ENCODE measurements at regions not wholly inside any gene's neighbourhood (a gene's known extent, or its start where the extent isn't known, plus 50 kb on each side); places are given as distances from the start of the nearest gene placed in this dataset.

- Histone ChIP-seq H3K4me1 (ENCODE audit: insufficient read depth) (no peaks in the 10 kb centered on the region), H3K9me2 (replicated peaks; ENCODE audit: insufficient read depth) (no peaks in the 10 kb centered on the region), H3K4me3 (no peak overlapping the region), H3K9me3 (ENCODE audit: low read depth) (no peaks in the 10 kb centered on the region), H3K79me2 (no peaks in the 10 kb centered on the region), H4K20me1 (ENCODE audit: insufficient read depth, poor library complexity, severe bottlenecking) (no peaks in the 10 kb centered on the region), H3K4me2 (no peak overlapping the region), H3K27ac (no peak overlapping the region), H2AFZ (no peak overlapping the region), H3K27me3 (no peaks in the 10 kb centered on the region), H3K36me3 (replicated peaks; ENCODE audit: insufficient read depth, low read depth) (no peaks in the 10 kb centered on the region)
- DNase-seq (ENCODE audit: low spot score), result no peak
- TF ChIP-seq EZH2 (IDR thresholded peaks at IDR 0.05; ENCODE audit: borderline replicate concordance) (no peak), EZH2phosphoT487 (IDR thresholded peaks at IDR 0.05; ENCODE audit: low read depth, severe bottlenecking, unreplicated experiment) (no peak), CTCF (IDR thresholded peaks at IDR 0.05; ENCODE audit: poor library complexity) (no peak)
- WGBS (ENCODE audit: low lambda C conversion rate, missing lambda C conversion rate), result 86% methylated on average over 3 of the region's 3 CpGs
Measured at GRCh38 chr7:42987648-42988214, 55.6 kb downstream of the MRPL32 start.

GRCh38 chr7:42991024-42991423, 58.8 kb downstream of the MRPL32 start:
- TF ChIP-seq EZH2phosphoT487 (IDR thresholded peaks at IDR 0.05; ENCODE audit: low read depth, severe bottlenecking, unreplicated experiment) (no peak), CTCF (IDR thresholded peaks at IDR 0.05; ENCODE audit: poor library complexity) (no peak)
- Histone ChIP-seq H3K9me2 (replicated peaks; ENCODE audit: insufficient read depth) (no peaks in the 10 kb centered on the region), H3K36me3 (replicated peaks; ENCODE audit: insufficient read depth, low read depth) (no peaks in the 10 kb centered on the region), H3K9me3 (ENCODE audit: low read depth) (no peaks in the 10 kb centered on the region), H3K27ac (no peak overlapping the region), H3K4me1 (ENCODE audit: insufficient read depth) (no peaks in the 10 kb centered on the region), H3K27me3 (no peaks in the 10 kb centered on the region), H2AFZ (no peak overlapping the region), H3K79me2 (no peaks in the 10 kb centered on the region), H3K4me2 (no peak overlapping the region), H4K20me1 (ENCODE audit: insufficient read depth, poor library complexity, severe bottlenecking) (no peaks in the 10 kb centered on the region), H3K4me3 (no peak overlapping the region)
- WGBS (ENCODE audit: low lambda C conversion rate, missing lambda C conversion rate), result 100% methylated on average over 1 of the region's 1 CpG
- no peak for DNase-seq (ENCODE audit: low spot score)

GRCh38 chr7:42991913-42992591, 59.9 kb downstream of the MRPL32 start:
- 80% methylated on average over 13 of the region's 13 CpGs for WGBS (ENCODE audit: low lambda C conversion rate, missing lambda C conversion rate)

More at GRCh38 chr7:42991913-42992591, 59.9 kb downstream of the MRPL32 start:
- H3K79me2 ChIP-seq, result no peaks in the 10 kb centered on the region
- H2AFZ ChIP-seq, result no peak overlapping the region
- H3K4me1 ChIP-seq (ENCODE audit: insufficient read depth), result no peaks in the 10 kb centered on the region
- no peaks in the 10 kb centered on the region for H4K20me1 ChIP-seq (ENCODE audit: insufficient read depth, poor library complexity, severe bottlenecking)
- H3K36me3 ChIP-seq (replicated peaks; ENCODE audit: insufficient read depth, low read depth), result no peaks in the 10 kb centered on the region
- no peaks in the 10 kb centered on the region for H3K9me2 ChIP-seq (replicated peaks; ENCODE audit: insufficient read depth)
- no peak overlapping the region for H3K4me2 ChIP-seq
- TF ChIP-seq EZH2phosphoT487 (IDR thresholded peaks at IDR 0.05; ENCODE audit: low read depth, severe bottlenecking, unreplicated experiment) (no peak), EZH2 (IDR thresholded peaks at IDR 0.05; ENCODE audit: borderline replicate concordance) (no peak), CTCF (IDR thresholded peaks at IDR 0.05; ENCODE audit: poor library complexity) (no peak)
- no peak overlapping the region for H3K4me3 ChIP-seq
- no peaks in the 10 kb centered on the region for H3K27me3 ChIP-seq
- no peak overlapping the region for H3K27ac ChIP-seq
- no peak for DNase-seq (ENCODE audit: low spot score)
- no peaks in the 10 kb centered on the region for H3K9me3 ChIP-seq (ENCODE audit: low read depth)
